Neuron (in vitro differentiated cells): ENCODE measurements at regions not wholly inside any gene's neighbourhood (a gene's known extent, or its start where the extent isn't known, plus 50 kb on each side); places are given as distances from the start of the nearest gene placed in this dataset.

Experiments
- H2AFZ ChIP-seq: one replicate; pipeline ENCODE4 v1.6.1; 2013; ENCODE audit warnings: low read depth, mild to moderate bottlenecking, inconsistent platforms, low read length, moderate library complexity
- H3K27me3 ChIP-seq: one replicate; pipeline ENCODE4 v1.6.1; 2013; ENCODE audit warnings: low read length; ENCODE audit not compliant: insufficient read depth
- H3K36me3 ChIP-seq: one replicate; pipeline ENCODE4 v1.6.1; 2013; ENCODE audit warnings: low read length; ENCODE audit not compliant: insufficient read depth
- H3K4me1 ChIP-seq: one replicate; pipeline ENCODE4 v1.6.1; 2013; ENCODE audit warnings: low read length; ENCODE audit not compliant: insufficient read depth
- H3K4me3 ChIP-seq: 2 replicates; pipeline ENCODE4 v1.5.1; 2013; ENCODE audit warnings: mild to moderate bottlenecking, low read length, moderate library complexity
- H3K9me3 ChIP-seq: one replicate; pipeline ENCODE4 v1.6.1; 2013; ENCODE audit warnings: low read length

DNA sequence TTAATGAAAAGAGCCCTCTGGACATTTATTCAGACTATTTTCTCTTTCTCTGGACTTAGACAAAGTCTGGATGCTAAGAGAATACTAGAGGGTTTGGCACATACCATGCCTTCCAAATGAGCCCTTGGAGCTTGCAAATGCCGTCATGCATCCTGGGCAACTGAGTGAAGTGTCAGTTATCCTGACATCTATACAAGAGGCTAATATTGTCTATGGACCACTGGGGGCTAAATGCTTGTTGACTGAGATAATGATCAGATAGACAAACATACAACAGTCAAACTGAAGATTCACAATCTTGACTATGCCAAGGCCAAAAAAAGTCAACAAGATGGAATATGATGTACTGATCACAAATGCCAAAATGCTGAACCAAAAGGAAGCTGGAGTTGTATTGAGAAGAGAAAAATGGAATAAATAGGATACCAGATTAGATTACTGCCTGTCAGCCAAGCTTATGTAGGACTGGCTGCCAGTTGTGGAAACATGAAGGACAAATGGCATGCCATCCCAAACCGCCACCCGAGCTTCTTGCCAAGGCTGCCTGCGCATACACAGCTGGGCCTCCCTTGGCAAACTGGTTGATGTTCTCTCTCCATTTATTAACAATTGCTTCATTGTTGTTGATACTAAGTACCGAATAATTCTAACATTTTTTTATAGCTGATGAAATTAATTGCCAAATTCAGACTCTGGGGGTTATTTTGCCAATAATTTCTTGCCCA, 240.1 kb upstream of the GRAMD2B start:
- no peaks in the 10 kb centered on the region for H3K9me3 ChIP-seq
- no peaks in the 10 kb centered on the region for H3K36me3 ChIP-seq
- no peak overlapping the region for H2AFZ ChIP-seq
- H3K27me3 ChIP-seq: no peaks in the 10 kb centered on the region
- H3K4me1 ChIP-seq: no peaks in the 10 kb centered on the region
- no peak overlapping the region for H3K4me3 ChIP-seq

DNA sequence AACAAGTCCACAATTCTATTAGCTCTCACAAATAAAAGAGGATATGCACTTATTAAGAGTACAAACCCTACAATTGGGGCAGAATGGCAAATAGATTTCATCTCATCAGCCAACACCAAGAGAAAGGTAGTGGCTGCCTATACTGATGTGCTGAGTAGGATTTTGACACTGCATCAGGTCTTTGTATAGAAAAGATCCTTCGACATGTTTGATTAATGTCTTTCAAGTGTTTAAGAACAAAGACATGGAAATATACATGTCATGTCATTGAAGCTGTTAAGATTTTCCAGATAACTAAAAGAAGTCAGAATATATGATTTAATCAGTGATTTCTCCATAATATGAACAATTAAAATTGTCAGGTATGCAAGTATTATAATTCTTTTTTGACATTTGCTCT, 238.7 kb upstream of the GRAMD2B start:
- peaks cover 7% of the 10 kb centered on the region for H3K4me1 ChIP-seq
- no peaks in the 10 kb centered on the region for H3K9me3 ChIP-seq
- no peaks in the 10 kb centered on the region for H3K27me3 ChIP-seq
- H2AFZ ChIP-seq: no peak overlapping the region
- no peak overlapping the region for H3K4me3 ChIP-seq
- no peaks in the 10 kb centered on the region for H3K36me3 ChIP-seq

DNA sequence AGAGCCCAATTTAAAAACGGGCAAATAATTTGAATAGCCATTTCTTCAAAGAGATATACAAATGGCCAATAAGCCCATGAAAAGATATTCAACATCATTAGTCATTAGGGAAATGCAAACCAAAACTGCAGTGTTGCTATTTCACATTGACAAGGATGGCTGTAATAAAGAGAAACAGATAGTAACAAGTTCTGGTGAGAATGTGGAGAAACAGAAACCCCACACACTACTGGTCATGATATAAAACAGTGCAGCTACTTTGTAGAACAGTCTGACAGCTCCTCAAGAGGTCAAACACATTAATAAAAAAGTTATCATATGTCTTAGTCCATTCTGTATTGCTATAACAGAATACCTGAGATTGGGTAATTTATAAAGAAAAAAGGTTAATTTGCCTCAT, 237.0 kb upstream of the GRAMD2B start:
- Histone ChIP-seq H2AFZ (no peak overlapping the region), H3K4me3 (no peak overlapping the region), H3K27me3 (no peaks in the 10 kb centered on the region), H3K36me3 (no peaks in the 10 kb centered on the region), H3K9me3 (no peaks in the 10 kb centered on the region), H3K4me1 (peaks cover 10% of the 10 kb centered on the region)

DNA sequence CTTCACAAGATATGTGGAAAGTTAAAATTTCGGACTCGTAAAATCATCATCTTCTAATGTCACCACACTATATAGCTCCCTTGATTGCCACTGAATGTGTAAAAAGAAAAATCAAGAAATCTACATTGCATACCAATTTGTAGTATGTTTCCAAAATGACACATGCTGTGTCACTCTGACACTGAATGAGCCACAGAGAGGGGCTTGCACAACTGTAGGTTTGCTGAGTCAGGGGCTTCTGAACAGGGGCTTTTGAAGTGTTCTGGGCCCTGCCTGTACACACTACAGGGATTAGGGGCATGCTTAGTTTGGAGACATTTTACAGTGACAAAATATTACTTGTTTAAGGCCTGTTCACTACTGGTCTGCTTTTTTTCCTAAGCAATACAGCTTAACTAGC, 234.4 kb upstream of the GRAMD2B start:
- Histone ChIP-seq H3K27me3 (no peaks in the 10 kb centered on the region), H3K4me3 (no peak overlapping the region), H3K36me3 (no peaks in the 10 kb centered on the region), H3K9me3 (no peaks in the 10 kb centered on the region), H2AFZ (peak overlapping the region; percentile 37), H3K4me1 (peaks cover 10% of the 10 kb centered on the region)

DNA sequence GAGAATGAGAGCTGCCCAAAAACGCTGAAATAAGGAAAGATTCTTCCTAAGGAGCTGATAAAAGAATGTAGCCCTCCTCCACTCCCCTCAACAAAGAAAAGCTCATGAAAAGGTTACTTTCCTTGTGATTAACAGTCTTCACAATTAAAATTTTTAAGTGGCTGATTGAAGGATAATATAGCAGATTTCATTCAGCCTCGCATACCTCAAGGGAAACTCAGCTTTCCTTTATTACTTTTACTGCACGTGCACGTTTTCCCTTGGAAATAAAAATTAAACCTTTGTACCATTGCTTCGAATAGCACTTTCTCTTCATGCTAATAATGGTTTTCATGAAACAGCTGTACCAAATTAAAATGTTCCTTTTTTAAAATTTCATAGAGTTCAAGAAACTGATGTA, 234.0 kb upstream of the GRAMD2B start:
- Histone ChIP-seq H3K4me3 (no peak overlapping the region), H2AFZ (peak overlapping the region; percentile 37), H3K4me1 (peaks cover 10% of the 10 kb centered on the region), H3K27me3 (no peaks in the 10 kb centered on the region), H3K36me3 (no peaks in the 10 kb centered on the region), H3K9me3 (no peaks in the 10 kb centered on the region)

DNA sequence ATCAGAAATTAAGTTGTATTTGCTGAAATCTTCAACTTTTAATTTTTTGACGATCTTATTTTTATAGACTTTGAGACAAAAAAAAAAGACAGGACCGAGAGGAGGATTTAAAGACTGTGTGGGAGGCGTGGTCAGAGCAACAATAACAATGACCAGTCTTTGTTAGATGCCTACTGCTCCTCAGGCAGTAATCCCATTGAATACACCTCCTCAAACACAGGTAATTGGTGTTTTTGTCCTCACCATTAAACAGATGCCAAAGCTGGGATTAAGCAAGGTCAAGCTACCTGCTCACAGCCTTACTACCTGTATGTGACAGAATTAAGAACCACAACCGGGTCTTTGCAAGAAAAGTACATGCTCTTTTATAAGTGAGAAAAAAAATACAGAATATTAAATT, 233.3 kb upstream of the GRAMD2B start:
- Histone ChIP-seq H3K27me3 (no peaks in the 10 kb centered on the region), H2AFZ (no peak overlapping the region)

DNA sequence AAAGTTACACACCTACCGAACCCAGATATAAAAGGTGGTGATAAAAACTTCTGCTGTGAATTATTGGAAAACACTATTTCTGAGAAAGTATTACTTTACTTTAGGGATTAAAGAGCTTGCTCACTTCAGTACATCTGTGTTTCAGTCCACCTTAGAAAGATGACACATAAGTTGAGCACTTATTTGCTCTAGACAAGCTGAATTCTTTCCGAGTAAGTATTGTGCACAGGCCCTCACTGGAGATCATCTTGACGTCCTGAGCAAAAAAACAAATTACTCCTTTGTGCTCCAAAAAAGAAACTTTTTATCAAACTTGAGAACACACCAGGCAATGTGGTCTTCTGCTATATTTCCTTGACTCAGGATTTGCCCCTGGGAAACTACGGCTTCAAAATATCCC, 231.0 kb upstream of the GRAMD2B start:
- Histone ChIP-seq H2AFZ (no peak overlapping the region), H3K4me1 (peaks cover 10% of the 10 kb centered on the region), H3K9me3 (no peaks in the 10 kb centered on the region), H3K27me3 (no peaks in the 10 kb centered on the region), H3K4me3 (no peak overlapping the region), H3K36me3 (no peaks in the 10 kb centered on the region)

More for the DNA sequence above, 233.3 kb upstream of the GRAMD2B start:
- Histone ChIP-seq H3K4me3 (no peak overlapping the region), H3K4me1 (peaks cover 10% of the 10 kb centered on the region), H3K36me3 (no peaks in the 10 kb centered on the region), H3K9me3 (no peaks in the 10 kb centered on the region)

DNA sequence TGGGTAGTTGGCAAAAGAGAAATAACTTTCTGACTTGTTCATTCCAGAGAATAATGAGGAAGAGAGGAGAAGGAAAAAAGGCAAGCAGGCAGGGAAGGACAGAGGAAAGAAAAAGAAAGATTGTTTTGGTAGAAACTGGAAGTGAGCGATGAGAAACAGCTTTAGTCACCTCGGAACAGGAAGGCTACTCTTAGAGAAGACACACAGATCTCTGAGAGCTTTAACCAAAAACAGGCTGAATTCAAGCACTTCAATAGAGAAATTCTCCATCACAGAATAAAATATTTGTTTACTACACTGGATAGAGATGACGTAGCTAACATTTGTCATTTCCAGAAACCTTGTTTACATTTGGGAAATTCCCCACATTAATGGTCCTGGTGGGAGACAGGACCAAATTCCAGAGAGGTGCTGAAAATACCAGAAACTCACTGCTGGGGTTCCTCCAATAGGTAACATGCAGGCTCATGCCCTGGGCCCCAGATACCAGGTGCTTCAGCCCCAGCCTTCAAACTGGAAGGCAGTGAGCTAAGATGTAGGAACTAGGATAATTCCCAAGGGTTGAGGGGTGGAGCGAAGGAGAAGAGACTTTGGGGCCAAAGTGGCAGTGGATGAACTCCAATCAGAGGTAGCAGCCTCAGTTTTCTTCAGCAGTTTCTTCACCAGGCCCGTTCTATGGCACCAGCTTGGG, 227.7 kb upstream of the GRAMD2B start:
- H3K4me1 ChIP-seq: peaks cover 10% of the 10 kb centered on the region
- no peaks in the 10 kb centered on the region for H3K9me3 ChIP-seq
- no peaks in the 10 kb centered on the region for H3K27me3 ChIP-seq
- H3K36me3 ChIP-seq: no peaks in the 10 kb centered on the region
- H3K4me3 ChIP-seq: no peak overlapping the region
- H2AFZ ChIP-seq: no peak overlapping the region

DNA sequence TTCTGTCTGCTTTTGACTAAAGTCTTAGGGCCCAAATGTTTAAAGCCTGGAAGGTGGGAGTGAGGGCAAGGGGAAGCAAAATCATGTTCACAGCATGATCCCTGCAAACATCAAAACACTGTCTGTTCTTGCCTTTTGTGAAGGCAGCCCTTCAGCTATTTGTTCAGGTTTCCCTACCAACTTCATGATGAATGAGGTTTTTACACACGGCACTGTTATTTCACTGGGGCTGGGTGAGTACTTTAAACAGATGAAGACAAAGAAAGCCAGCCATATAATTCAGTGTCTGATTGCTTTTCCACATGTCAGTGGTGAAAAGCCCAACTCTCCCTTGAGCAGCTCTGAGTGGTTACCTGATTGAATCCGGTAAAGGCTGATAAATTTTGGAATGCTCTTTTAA, 224.7 kb upstream of the GRAMD2B start:
- Histone ChIP-seq H3K4me3 (no peak overlapping the region), H3K9me3 (peaks cover 3% of the 10 kb centered on the region), H3K4me1 (peaks cover 10% of the 10 kb centered on the region), H2AFZ (no peak overlapping the region), H3K36me3 (no peaks in the 10 kb centered on the region), H3K27me3 (no peaks in the 10 kb centered on the region)

DNA sequence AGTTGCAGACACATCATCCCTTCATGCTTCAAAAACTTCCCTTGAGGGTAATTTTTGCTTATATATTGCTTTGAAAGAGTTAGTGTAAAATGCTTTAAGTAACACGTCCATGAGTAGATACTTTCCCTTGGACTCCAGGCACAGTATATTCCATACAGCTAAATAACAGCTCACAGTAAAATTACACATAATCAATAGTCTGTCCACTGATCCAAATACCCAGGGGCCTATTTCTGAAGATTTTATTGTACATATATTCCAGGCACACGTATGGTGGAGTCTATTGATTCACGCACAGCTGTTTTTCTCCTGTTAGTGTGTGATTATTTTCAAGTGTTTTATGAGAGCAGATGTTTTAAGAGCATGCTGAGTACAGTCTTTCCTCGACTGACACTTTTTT, 223.7 kb upstream of the GRAMD2B start:
- H3K9me3 ChIP-seq: peaks cover 3% of the 10 kb centered on the region
- no peak overlapping the region for H3K4me3 ChIP-seq
- no peaks in the 10 kb centered on the region for H3K36me3 ChIP-seq
- no peak overlapping the region for H2AFZ ChIP-seq
- peaks cover 10% of the 10 kb centered on the region for H3K4me1 ChIP-seq
- no peaks in the 10 kb centered on the region for H3K27me3 ChIP-seq

DNA sequence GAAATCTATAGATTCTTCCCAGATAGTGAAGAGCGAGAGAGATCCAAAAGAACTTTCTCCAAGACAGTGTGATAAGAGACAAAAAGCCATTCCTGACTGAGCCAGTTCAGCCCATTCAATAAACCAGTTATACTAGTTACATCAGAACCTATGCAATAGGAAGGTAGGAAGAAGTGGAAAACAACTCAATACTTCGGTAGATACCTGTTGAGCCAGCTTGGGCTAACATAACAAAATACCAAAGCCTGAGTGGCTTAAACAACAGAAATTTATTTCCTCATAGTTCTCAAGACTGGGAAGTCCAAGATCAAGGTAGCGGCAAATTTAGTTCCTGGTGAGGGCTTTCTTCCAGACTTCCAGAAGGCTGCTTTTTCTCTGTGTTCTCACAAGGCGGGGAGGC, 214.5 kb upstream of the GRAMD2B start:
- Histone ChIP-seq H3K27me3 (no peaks in the 10 kb centered on the region), H3K4me3 (no peak overlapping the region), H2AFZ (no peak overlapping the region), H3K9me3 (no peaks in the 10 kb centered on the region), H3K36me3 (no peaks in the 10 kb centered on the region), H3K4me1 (no peaks in the 10 kb centered on the region)

DNA sequence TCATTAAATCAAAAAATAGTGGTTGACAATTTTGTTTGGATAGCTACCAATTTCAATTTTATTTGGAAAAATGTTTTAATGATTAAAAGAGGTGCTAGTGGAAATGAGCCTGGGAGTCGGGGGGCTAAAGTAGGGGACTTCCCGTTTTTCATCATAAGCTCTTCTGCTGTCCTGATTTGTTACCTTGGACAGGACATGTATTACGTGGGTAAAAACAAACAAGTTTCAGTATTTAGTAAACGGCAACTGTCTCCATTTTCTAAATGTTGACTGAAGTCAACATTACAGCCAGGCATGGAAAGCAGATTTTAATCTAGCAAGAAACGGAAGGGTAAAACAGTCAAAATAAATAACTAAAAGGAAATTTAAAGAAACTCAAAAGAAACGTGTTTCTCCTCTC, 212.3 kb upstream of the GRAMD2B start:
- H3K27me3 ChIP-seq: no peaks in the 10 kb centered on the region
- H2AFZ ChIP-seq: no peak overlapping the region
- H3K4me3 ChIP-seq: no peak overlapping the region
- no peaks in the 10 kb centered on the region for H3K4me1 ChIP-seq
- no peaks in the 10 kb centered on the region for H3K36me3 ChIP-seq
- no peaks in the 10 kb centered on the region for H3K9me3 ChIP-seq

DNA sequence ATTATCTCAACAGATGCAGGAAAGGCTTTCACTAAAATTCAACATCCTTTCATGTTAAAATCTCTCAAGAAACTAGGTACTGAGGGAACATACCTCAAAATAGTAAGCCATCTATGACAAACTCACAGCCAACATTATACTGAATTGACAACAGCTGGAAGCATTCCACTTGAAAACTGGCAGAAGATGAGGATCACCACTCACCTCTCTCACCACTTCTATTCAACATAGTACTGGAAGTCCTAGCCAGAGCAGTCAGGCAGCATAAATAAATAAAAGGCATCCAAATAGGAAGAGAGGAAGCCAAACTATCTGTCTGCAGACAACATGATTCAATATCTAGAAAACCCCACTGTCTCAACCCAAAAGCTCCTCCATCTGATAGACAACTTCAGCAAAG, 203.6 kb upstream of the GRAMD2B start:
- Histone ChIP-seq H3K27me3 (no peaks in the 10 kb centered on the region), H2AFZ (no peak overlapping the region), H3K36me3 (no peaks in the 10 kb centered on the region), H3K4me3 (no peak overlapping the region), H3K9me3 (no peaks in the 10 kb centered on the region), H3K4me1 (no peaks in the 10 kb centered on the region)

DNA sequence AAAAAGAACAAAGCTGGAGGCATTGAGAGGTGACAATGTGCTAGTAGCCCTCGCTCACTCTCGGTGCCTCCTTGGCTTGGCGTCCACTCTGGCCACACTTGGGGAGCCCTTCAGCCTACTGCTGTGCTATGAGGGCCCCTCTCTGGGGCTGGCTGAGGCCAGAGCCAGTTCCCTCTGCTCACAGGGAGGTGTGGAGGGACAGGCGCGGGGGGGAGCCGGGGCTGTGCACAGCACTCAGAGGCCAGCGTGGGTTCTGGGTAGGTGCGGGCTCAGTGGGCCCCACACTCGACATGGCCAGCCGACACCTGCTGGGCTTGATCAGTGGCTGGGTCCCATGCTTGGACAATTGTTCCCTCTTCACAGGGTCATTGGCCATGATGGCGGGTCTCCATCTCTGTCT, 202.5 kb upstream of the GRAMD2B start:
- Histone ChIP-seq H3K4me1 (no peaks in the 10 kb centered on the region), H3K36me3 (no peaks in the 10 kb centered on the region), H2AFZ (no peak overlapping the region), H3K9me3 (no peaks in the 10 kb centered on the region), H3K4me3 (no peak overlapping the region), H3K27me3 (no peaks in the 10 kb centered on the region)
